NB4 (cell line): ENCODE measurements at regions not wholly inside any gene's neighbourhood (a gene's known extent, or its start where the extent isn't known, plus 50 kb on each side); places are given as distances from the start of the nearest gene placed in this dataset.
"Not testable (repeated sequence)": the region's sequence is repeated elsewhere in the genome, so short reads cannot be mapped to it uniquely, and the experiment has no call there.

Experiments used
- MYC ChIP-seq: IDR thresholded peaks from 2 replicates; pipeline ENCODE4 v1.6.1; 2011; ENCODE audit warnings: low read depth, low read length
- POLR2A ChIP-seq: IDR thresholded peaks from 2 replicates; pipeline ENCODE4 v1.6.1; 2011; ENCODE audit warnings: mild to moderate bottlenecking; ENCODE audit not compliant: insufficient read length; ENCODE audit errors: extremely low read depth
- TF ChIP-seq, protein P1 (sequence below): IDR thresholded peaks from one replicate; pipeline ENCODE4 v1.5.1; 2012; ENCODE audit warnings: low read depth, low read length
- TF ChIP-seq, protein P2 (sequence below): IDR thresholded peaks from 2 replicates; pipeline ENCODE4 v1.6.1; 2011; ENCODE audit warnings: low read depth, low read length

DNA sequence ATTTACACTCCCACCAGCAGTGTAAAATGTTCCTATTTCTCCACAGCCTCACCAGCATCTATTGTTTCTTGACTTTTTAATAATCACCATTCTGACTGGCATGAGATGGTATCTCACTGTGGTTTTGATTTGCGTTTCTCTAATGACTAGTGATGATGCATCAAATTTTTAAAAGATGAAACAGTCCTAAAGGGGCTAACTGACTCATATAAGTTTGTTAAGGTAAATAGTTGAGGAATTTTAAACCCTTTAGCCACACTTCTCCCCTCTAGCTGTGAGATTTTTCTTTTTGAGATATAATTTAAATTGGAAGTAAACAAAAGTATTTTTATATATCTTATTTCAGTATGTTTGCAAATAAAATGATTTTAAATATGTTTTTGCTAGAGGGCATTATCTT, 331.2 kb upstream of the EPHA6 start:
- TF ChIP-seq POLR2A, MYC: not testable (repeated sequence)
- TF ChIP-seq, protein P1, sequence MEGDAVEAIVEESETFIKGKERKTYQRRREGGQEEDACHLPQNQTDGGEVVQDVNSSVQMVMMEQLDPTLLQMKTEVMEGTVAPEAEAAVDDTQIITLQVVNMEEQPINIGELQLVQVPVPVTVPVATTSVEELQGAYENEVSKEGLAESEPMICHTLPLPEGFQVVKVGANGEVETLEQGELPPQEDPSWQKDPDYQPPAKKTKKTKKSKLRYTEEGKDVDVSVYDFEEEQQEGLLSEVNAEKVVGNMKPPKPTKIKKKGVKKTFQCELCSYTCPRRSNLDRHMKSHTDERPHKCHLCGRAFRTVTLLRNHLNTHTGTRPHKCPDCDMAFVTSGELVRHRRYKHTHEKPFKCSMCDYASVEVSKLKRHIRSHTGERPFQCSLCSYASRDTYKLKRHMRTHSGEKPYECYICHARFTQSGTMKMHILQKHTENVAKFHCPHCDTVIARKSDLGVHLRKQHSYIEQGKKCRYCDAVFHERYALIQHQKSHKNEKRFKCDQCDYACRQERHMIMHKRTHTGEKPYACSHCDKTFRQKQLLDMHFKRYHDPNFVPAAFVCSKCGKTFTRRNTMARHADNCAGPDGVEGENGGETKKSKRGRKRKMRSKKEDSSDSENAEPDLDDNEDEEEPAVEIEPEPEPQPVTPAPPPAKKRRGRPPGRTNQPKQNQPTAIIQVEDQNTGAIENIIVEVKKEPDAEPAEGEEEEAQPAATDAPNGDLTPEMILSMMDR: not testable (repeated sequence)
- TF ChIP-seq, protein P2, sequence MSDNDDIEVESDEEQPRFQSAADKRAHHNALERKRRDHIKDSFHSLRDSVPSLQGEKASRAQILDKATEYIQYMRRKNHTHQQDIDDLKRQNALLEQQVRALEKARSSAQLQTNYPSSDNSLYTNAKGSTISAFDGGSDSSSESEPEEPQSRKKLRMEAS: not testable (repeated sequence)
